K562 (cell line): ENCODE measurements at regions not wholly inside any gene's neighbourhood (a gene's known extent, or its start where the extent isn't known, plus 50 kb on each side); places are given as distances from the start of the nearest gene placed in this dataset.

Experiments used
- EP300 ChIP-seq: IDR thresholded peaks from 2 replicates; pipeline ENCODE4 v1.6.1; 2012; ENCODE audit warnings: low read length, improper control_type of control experiment
- NR3C1 ChIP-seq: sonication (generic); formaldehyde crosslinking; IDR thresholded peaks from 2 replicates; pipeline ENCODE4 v1.8.1; 2022; ENCODE audit warnings: missing genetic modification reagents
- PHB2 ChIP-seq: fragments of 450-650 bp; IDR thresholded peaks from 2 replicates; pipeline ENCODE4 v1.6.1; 2017; ENCODE audit warnings: low read depth
- POLR2AphosphoS5 ChIP-seq: IDR thresholded peaks from 2 replicates; pipeline ENCODE4 v1.6.1; 2011; ENCODE audit warnings: mild to moderate bottlenecking, low read depth, low read length, moderate library complexity; ENCODE audit not compliant: control insufficient read depth, insufficient read depth
- PRPF4 ChIP-seq: fragments of 200-400 bp; formaldehyde crosslinking; IDR thresholded peaks from one replicate; pipeline ENCODE4 v1.6.1; 2017; ENCODE audit warnings: low read length, low read depth, mild to moderate bottlenecking; ENCODE audit not compliant: insufficient read depth, poor library complexity, severe bottlenecking
- SRSF9 ChIP-seq: fragments of 200-400 bp; formaldehyde crosslinking; IDR thresholded peaks from 2 replicates; pipeline ENCODE4 v1.6.1; 2017; ENCODE audit warnings: low read depth, low read length, borderline replicate concordance
- XRCC5 ChIP-seq: fragments of 200-400 bp; formaldehyde crosslinking; IDR thresholded peaks from 2 replicates; pipeline ENCODE4 v1.6.1; 2017; ENCODE audit warnings: low read depth, mild to moderate bottlenecking, low read length
- ZNF232 ChIP-seq: sonication (generic); formaldehyde crosslinking; IDR thresholded peaks from 2 replicates; pipeline ENCODE4 v1.8.0; 2022; ENCODE audit warnings: mild to moderate bottlenecking, missing genetic modification reagents
- ZNF354B ChIP-seq: fragments of 250-450 bp; sonication (Bioruptor Pico); IDR thresholded peaks from 2 replicates; pipeline ENCODE4 v1.4.0; 2020
- TF ChIP-seq, protein P1 (sequence below): fragments of 250-450 bp; sonication (Bioruptor Pico); IDR thresholded peaks from 2 replicates; pipeline ENCODE4 v1.8.0; 2021; ENCODE audit warnings: borderline replicate concordance, mild to moderate bottlenecking, moderate library complexity; ENCODE audit not compliant: poor library complexity, severe bottlenecking
- TF ChIP-seq, protein P2 (sequence below), 3 experiments: IDR thresholded peaks in 2 of 3; conservative IDR thresholded peaks in 1 of 3; 2 replicates each; pipeline ENCODE4 v1.5.1; 2011 to 2012; ENCODE audit warnings: low read length in 3 of 3, mild to moderate bottlenecking in 3 of 3, control low read depth in 2 of 3, improper control_type of control experiment in 1 of 3, inconsistent platforms in 1 of 3, low read depth in 1 of 3, mixed read lengths in 1 of 3, moderate library complexity in 1 of 3; ENCODE audit not compliant: insufficient read depth in 2 of 3
- TF ChIP-seq, protein P3 (sequence below): fragments of 200-800 bp; sonication (Bioruptor generic); IDR thresholded peaks from 2 replicates; pipeline ENCODE4 v1.6.1; 2017; ENCODE audit warnings: missing genetic modification characterization, missing compliant biosample characterization
- TF ChIP-seq, protein P4 (sequence below): sonication (generic); formaldehyde crosslinking; IDR thresholded peaks from 2 replicates; pipeline ENCODE4 v1.5.0; 2020; ENCODE audit warnings: missing genetic modification reagents

DNA sequence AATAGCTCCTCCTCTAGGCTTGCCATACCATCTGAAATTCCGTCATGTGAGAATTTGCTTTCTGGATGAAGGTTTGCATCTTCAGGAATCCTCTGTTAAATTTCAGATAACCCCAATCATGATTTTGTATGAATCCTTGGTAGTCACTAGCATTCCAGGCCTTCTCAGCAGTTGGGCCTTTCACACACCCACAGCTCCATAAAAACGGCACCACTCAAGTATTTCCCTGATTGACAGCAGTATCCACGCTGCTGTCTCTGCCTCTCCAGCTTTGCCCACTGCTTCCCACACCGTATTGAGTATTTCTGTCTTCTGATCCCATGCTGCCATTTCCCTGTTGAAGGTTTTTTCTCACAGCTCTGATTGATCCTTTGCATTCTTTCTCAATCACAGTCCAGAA, 208.7 kb upstream of the NCAM1 start:
- no peak for TF ChIP-seq PHB2
- TF ChIP-seq PRPF4 = no peak
- TF ChIP-seq, protein P1, sequence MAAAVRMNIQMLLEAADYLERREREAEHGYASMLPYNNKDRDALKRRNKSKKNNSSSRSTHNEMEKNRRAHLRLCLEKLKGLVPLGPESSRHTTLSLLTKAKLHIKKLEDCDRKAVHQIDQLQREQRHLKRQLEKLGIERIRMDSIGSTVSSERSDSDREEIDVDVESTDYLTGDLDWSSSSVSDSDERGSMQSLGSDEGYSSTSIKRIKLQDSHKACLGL = no peak
- TF ChIP-seq XRCC5 = no peak
- TF ChIP-seq, protein P2, sequence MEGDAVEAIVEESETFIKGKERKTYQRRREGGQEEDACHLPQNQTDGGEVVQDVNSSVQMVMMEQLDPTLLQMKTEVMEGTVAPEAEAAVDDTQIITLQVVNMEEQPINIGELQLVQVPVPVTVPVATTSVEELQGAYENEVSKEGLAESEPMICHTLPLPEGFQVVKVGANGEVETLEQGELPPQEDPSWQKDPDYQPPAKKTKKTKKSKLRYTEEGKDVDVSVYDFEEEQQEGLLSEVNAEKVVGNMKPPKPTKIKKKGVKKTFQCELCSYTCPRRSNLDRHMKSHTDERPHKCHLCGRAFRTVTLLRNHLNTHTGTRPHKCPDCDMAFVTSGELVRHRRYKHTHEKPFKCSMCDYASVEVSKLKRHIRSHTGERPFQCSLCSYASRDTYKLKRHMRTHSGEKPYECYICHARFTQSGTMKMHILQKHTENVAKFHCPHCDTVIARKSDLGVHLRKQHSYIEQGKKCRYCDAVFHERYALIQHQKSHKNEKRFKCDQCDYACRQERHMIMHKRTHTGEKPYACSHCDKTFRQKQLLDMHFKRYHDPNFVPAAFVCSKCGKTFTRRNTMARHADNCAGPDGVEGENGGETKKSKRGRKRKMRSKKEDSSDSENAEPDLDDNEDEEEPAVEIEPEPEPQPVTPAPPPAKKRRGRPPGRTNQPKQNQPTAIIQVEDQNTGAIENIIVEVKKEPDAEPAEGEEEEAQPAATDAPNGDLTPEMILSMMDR (IDR thresholded peaks at IDR 0.05 in 2 of 3, conservative IDR thresholded peaks at IDR 0.05 in 1 of 3; ENCODE audit: insufficient read depth in 2 of 3, low read depth in 1 of 3, low read length in 3 of 3) = no peak
- no peak for TF ChIP-seq EP300
- no peak for TF ChIP-seq NR3C1 (CRISPR knock-in tag)
- no peak for TF ChIP-seq ZNF232 (CRISPR knock-in tag)
- TF ChIP-seq, protein P3, sequence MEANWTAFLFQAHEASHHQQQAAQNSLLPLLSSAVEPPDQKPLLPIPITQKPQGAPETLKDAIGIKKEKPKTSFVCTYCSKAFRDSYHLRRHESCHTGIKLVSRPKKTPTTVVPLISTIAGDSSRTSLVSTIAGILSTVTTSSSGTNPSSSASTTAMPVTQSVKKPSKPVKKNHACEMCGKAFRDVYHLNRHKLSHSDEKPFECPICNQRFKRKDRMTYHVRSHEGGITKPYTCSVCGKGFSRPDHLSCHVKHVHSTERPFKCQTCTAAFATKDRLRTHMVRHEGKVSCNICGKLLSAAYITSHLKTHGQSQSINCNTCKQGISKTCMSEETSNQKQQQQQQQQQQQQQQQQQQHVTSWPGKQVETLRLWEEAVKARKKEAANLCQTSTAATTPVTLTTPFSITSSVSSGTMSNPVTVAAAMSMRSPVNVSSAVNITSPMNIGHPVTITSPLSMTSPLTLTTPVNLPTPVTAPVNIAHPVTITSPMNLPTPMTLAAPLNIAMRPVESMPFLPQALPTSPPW = no peak
- TF ChIP-seq, protein P4, sequence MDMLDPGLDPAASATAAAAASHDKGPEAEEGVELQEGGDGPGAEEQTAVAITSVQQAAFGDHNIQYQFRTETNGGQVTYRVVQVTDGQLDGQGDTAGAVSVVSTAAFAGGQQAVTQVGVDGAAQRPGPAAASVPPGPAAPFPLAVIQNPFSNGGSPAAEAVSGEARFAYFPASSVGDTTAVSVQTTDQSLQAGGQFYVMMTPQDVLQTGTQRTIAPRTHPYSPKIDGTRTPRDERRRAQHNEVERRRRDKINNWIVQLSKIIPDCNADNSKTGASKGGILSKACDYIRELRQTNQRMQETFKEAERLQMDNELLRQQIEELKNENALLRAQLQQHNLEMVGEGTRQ (CRISPR knock-in tag) = no peak
- no peak for TF ChIP-seq SRSF9
- TF ChIP-seq ZNF354B (CRISPR knock-in tag) = no peak
- no peak for TF ChIP-seq POLR2AphosphoS5
